SK-N-MC (cell line): ENCODE measurements at regions not wholly inside any gene's neighbourhood (a gene's known extent, or its start where the extent isn't known, plus 50 kb on each side); places are given as distances from the start of the nearest gene placed in this dataset.

Experiments
- EZH2 ChIP-seq: fragments of 200-600 bp; sonication (generic); IDR thresholded peaks from one replicate; pipeline ENCODE4 v1.6.1; 2017; ENCODE audit warnings: antibody characterized with exemption
- POLR2AphosphoS5 ChIP-seq: IDR thresholded peaks from 2 replicates; pipeline ENCODE4 v1.6.1; 2012; ENCODE audit warnings: mild to moderate bottlenecking, low read depth, low read length, borderline replicate concordance

GRCh38 chr11:134781380-134781866, 369.4 kb upstream of the B3GAT1 start:
- TF ChIP-seq EZH2, result no peak
- TF ChIP-seq POLR2AphosphoS5, result no peak
